ENCODE measurements at regions not wholly inside any gene's neighbourhood (a gene's known extent, or its start where the extent isn't known, plus 50 kb on each side); places are given as distances from the start of the nearest gene placed in this dataset.
"Not testable (repeated sequence)": the region's sequence is repeated elsewhere in the genome, so short reads cannot be mapped to it uniquely, and the experiment has no call there.

- H3K36me3 ChIP-seq = no peaks in the 10 kb centered on the region
- DNase-seq = no peak
- H3K4me3 ChIP-seq = no peak overlapping the region
- H3K9me3 ChIP-seq (replicated peaks) = no peaks in the 10 kb centered on the region
- 0 out of 2 replicates have a peak, but pooled peaks cover 2% of the 10 kb centered on the region for H3K4me1 ChIP-seq
- H3K27ac ChIP-seq = no peak overlapping the region
- no peaks in the 10 kb centered on the region for H3K27me3 ChIP-seq
These were observed 904.6 kb upstream of the FBXO33 start for GRCh38 chr14:40336846-40337245.

- not testable (repeated sequence) for H3K27me3 ChIP-seq; H3K4me3 ChIP-seq; H3K4me1 ChIP-seq; H3K27ac ChIP-seq; DNase-seq; H3K36me3 ChIP-seq; H3K9me3 ChIP-seq (replicated peaks)
These were observed 894.3 kb upstream of the FBXO33 start for GRCh38 chr14:40326519-40326918.

GRCh38 chr14:40318211-40318719 is 886.0 kb upstream of the FBXO33 start:
- no peaks in the 10 kb centered on the region for H3K36me3 ChIP-seq
- DNase-seq = no peak

GRCh38 chr14:40317690-40318089 is 885.5 kb upstream of the FBXO33 start:
- Histone ChIP-seq H3K9me3 (replicated peaks) (no peaks in the 10 kb centered on the region), H3K27ac (no peak overlapping the region), H3K27me3 (no peaks in the 10 kb centered on the region), H3K4me1 (no peaks in the 10 kb centered on the region), H3K36me3 (no peaks in the 10 kb centered on the region), H3K4me3 (no peak overlapping the region)
- DNase-seq = no peak

More at GRCh38 chr14:40318211-40318719, 886.0 kb upstream of the FBXO33 start:
- Histone ChIP-seq H3K4me3 (no peak overlapping the region), H3K27ac (no peak overlapping the region), H3K4me1 (no peaks in the 10 kb centered on the region), H3K9me3 (replicated peaks) (no peaks in the 10 kb centered on the region), H3K27me3 (no peaks in the 10 kb centered on the region)

- Histone ChIP-seq H3K27ac (no peak overlapping the region), H3K36me3 (no peaks in the 10 kb centered on the region), H3K4me1 (no peaks in the 10 kb centered on the region), H3K27me3 (no peaks in the 10 kb centered on the region), H3K9me3 (replicated peaks) (no peaks in the 10 kb centered on the region), H3K4me3 (no peak overlapping the region)
- no peak for DNase-seq
These were observed 880.1 kb upstream of the FBXO33 start for GRCh38 chr14:40312296-40312695.

GRCh38 chr14:40309124-40309523 is 876.9 kb upstream of the FBXO33 start:
- H3K27me3 ChIP-seq = no peaks in the 10 kb centered on the region
- DNase-seq = no peak
- H3K4me1 ChIP-seq = no peaks in the 10 kb centered on the region
- H3K27ac ChIP-seq = no peak overlapping the region
- H3K9me3 ChIP-seq (replicated peaks) = no peaks in the 10 kb centered on the region
- H3K4me3 ChIP-seq = no peak overlapping the region
- H3K36me3 ChIP-seq = no peaks in the 10 kb centered on the region

- no peak overlapping the region for H3K27ac ChIP-seq
- H3K27me3 ChIP-seq = no peaks in the 10 kb centered on the region
- no peaks in the 10 kb centered on the region for H3K4me1 ChIP-seq
- no peaks in the 10 kb centered on the region for H3K36me3 ChIP-seq
- DNase-seq = no peak
- no peaks in the 10 kb centered on the region for H3K9me3 ChIP-seq (replicated peaks)
- no peak overlapping the region for H3K4me3 ChIP-seq
These were observed 876.0 kb upstream of the FBXO33 start for GRCh38 chr14:40308240-40308639.

GRCh38 chr14:40296821-40297220 is 864.6 kb upstream of the FBXO33 start:
- Histone ChIP-seq H3K36me3 (no peaks in the 10 kb centered on the region), H3K4me3 (no peak overlapping the region), H3K27me3 (no peaks in the 10 kb centered on the region), H3K9me3 (replicated peaks) (no peaks in the 10 kb centered on the region), H3K4me1 (no peaks in the 10 kb centered on the region), H3K27ac (no peak overlapping the region)
- no peak for DNase-seq

- H3K9me3 ChIP-seq (replicated peaks) = no peaks in the 10 kb centered on the region
- H3K36me3 ChIP-seq = no peaks in the 10 kb centered on the region
- DNase-seq = no peak
- no peak overlapping the region for H3K4me3 ChIP-seq
- no peaks in the 10 kb centered on the region for H3K4me1 ChIP-seq
- H3K27ac ChIP-seq = no peak overlapping the region
- no peaks in the 10 kb centered on the region; the same call in 1 of the 2 replicates for H3K27me3 ChIP-seq
These were observed 860.4 kb upstream of the FBXO33 start for GRCh38 chr14:40292664-40293063.

- Histone ChIP-seq H3K9me3 (replicated peaks) (no peaks in the 10 kb centered on the region), H3K27ac (no peak overlapping the region), H3K36me3 (no peaks in the 10 kb centered on the region), H3K4me3 (no peak overlapping the region), H3K4me1 (no peaks in the 10 kb centered on the region), H3K27me3 (no peaks in the 10 kb centered on the region)
- no peak for DNase-seq
These were observed 850.0 kb upstream of the FBXO33 start for GRCh38 chr14:40282196-40282595.

- DNase-seq = peak in 1 of 2 experiments; percentile 6
- H3K36me3 ChIP-seq = no peaks in the 10 kb centered on the region
- H3K27me3 ChIP-seq = no peaks in the 10 kb centered on the region
- H3K9me3 ChIP-seq (replicated peaks) = no peaks in the 10 kb centered on the region
- no peak overlapping the region for H3K27ac ChIP-seq
- no peaks in the 10 kb centered on the region for H3K4me1 ChIP-seq
- H3K4me3 ChIP-seq = no peak overlapping the region
These were observed 848.4 kb upstream of the FBXO33 start for GRCh38 chr14:40280652-40281051.

GRCh38 chr14:40273417-40273816 is 841.2 kb upstream of the FBXO33 start:
- DNase-seq = no peak
- H3K36me3 ChIP-seq = no peaks in the 10 kb centered on the region
- no peaks in the 10 kb centered on the region for H3K9me3 ChIP-seq (replicated peaks)
- H3K4me3 ChIP-seq = no peak overlapping the region
- no peaks in the 10 kb centered on the region for H3K27me3 ChIP-seq
- H3K27ac ChIP-seq = no peak overlapping the region
- no peaks in the 10 kb centered on the region for H3K4me1 ChIP-seq

GRCh38 chr14:40271480-40271879 is 839.2 kb upstream of the FBXO33 start:
- H3K4me3 ChIP-seq = no peak overlapping the region

GRCh38 chr14:40269436-40269835 is 837.2 kb upstream of the FBXO33 start:
- no peak for DNase-seq
- no peak overlapping the region for H3K4me3 ChIP-seq

More at GRCh38 chr14:40271480-40271879, 839.2 kb upstream of the FBXO33 start:
- Histone ChIP-seq H3K27me3 (no peaks in the 10 kb centered on the region), H3K27ac (no peak overlapping the region), H3K4me1 (no peaks in the 10 kb centered on the region), H3K9me3 (replicated peaks) (no peaks in the 10 kb centered on the region), H3K36me3 (no peaks in the 10 kb centered on the region)
- DNase-seq = no peak

GRCh38 chr14:40268236-40268635 is 836.0 kb upstream of the FBXO33 start:
- no peaks in the 10 kb centered on the region for H3K4me1 ChIP-seq
- no peaks in the 10 kb centered on the region for H3K9me3 ChIP-seq (replicated peaks)
- no peak overlapping the region for H3K27ac ChIP-seq
- no peak overlapping the region for H3K4me3 ChIP-seq
- no peaks in the 10 kb centered on the region for H3K27me3 ChIP-seq
- H3K36me3 ChIP-seq = no peaks in the 10 kb centered on the region
- DNase-seq = no peak

More at GRCh38 chr14:40269436-40269835, 837.2 kb upstream of the FBXO33 start:
- Histone ChIP-seq H3K9me3 (replicated peaks) (no peaks in the 10 kb centered on the region), H3K36me3 (no peaks in the 10 kb centered on the region), H3K4me1 (no peaks in the 10 kb centered on the region), H3K27me3 (no peaks in the 10 kb centered on the region), H3K27ac (no peak overlapping the region)

GRCh38 chr14:40265096-40265495 is 832.9 kb upstream of the FBXO33 start:
- H3K9me3 ChIP-seq (replicated peaks) = no peaks in the 10 kb centered on the region
- no peaks in the 10 kb centered on the region for H3K27me3 ChIP-seq
- no peaks in the 10 kb centered on the region for H3K36me3 ChIP-seq
- no peaks in the 10 kb centered on the region for H3K4me1 ChIP-seq
- no peak overlapping the region for H3K27ac ChIP-seq
- DNase-seq = no peak
- no peak overlapping the region for H3K4me3 ChIP-seq

All from SJCRH30 (cell line).